ENCODE measurements at regions not wholly inside any gene's neighbourhood (a gene's known extent, or its start where the extent isn't known, plus 50 kb on each side); places are given as distances from the start of the nearest gene placed in this dataset.

DNA sequence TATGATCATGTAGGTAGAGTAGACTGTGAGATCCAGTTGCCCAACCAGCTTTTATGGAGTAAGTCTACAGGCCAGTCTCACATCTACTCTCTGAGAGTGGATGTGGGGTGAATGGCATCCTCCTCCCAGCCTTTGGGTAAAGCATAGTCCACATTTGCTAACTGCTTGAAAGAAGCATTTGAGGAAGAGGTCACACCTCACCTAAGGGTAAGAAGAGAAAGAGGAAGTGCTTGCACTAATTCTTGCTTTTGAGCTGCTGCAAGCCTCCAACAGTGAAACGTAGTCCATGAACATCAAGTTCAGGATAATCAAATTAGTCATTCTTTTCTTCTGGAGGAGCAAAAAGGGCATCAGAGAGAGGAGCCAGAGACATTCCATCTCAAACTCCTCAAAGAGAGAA, 93.9 kb upstream of the AGR3 start:
- TF ChIP-seq, protein P1, sequence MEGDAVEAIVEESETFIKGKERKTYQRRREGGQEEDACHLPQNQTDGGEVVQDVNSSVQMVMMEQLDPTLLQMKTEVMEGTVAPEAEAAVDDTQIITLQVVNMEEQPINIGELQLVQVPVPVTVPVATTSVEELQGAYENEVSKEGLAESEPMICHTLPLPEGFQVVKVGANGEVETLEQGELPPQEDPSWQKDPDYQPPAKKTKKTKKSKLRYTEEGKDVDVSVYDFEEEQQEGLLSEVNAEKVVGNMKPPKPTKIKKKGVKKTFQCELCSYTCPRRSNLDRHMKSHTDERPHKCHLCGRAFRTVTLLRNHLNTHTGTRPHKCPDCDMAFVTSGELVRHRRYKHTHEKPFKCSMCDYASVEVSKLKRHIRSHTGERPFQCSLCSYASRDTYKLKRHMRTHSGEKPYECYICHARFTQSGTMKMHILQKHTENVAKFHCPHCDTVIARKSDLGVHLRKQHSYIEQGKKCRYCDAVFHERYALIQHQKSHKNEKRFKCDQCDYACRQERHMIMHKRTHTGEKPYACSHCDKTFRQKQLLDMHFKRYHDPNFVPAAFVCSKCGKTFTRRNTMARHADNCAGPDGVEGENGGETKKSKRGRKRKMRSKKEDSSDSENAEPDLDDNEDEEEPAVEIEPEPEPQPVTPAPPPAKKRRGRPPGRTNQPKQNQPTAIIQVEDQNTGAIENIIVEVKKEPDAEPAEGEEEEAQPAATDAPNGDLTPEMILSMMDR (IDR thresholded peaks at IDR 0.05; ENCODE audit: insufficient read depth, low read depth, low read length) = no peak
- no peak for TF ChIP-seq EZH2 (IDR thresholded peaks at IDR 0.05; ENCODE audit: insufficient read depth, low read length)
